Left lung (tissue), 4 donors: ENCODE measurements at regions not wholly inside any gene's neighbourhood (a gene's known extent, or its start where the extent isn't known, plus 50 kb on each side); places are given as distances from the start of the nearest gene placed in this dataset.
A peak's percentile ranks its signal among the peaks of the same experiment; 100 is the strongest.
"Not testable (repeated sequence)": the region's sequence is repeated elsewhere in the genome, so short reads cannot be mapped to it uniquely, and the experiment has no call there.

Experiments used
- ATAC-seq: fragments of 200-7000 bp; cut with Tn5 transposase; one replicate; pipeline ENCODE4 v1.9.1; 2020; ENCODE audit warnings: moderate library complexity
- DNase-seq, 4 donors: peaks; one replicate each; pipeline ENCODE4 v3.0.0-alpha.2; 2013 to 2020
- H3K27ac ChIP-seq, 2 donors: fragments of 200-600 bp; sonication (generic) in 1 of 2; one replicate each; pipeline versions ENCODE4 v1.5.0 to v1.8.0; 2020 to 2021
- H3K27me3 ChIP-seq, 2 donors: fragments of 200-600 bp; sonication (generic) in 1 of 2; one replicate each; pipeline versions ENCODE4 v1.5.0 to v1.8.0; 2020 to 2021
- H3K36me3 ChIP-seq, 2 donors: fragments of 200-600 bp; sonication (generic) in 1 of 2; one replicate each; pipeline versions ENCODE4 v1.5.0 to v1.8.0; 2020 to 2021
- H3K4me1 ChIP-seq, 2 donors: fragments of 200-600 bp; one replicate each; pipeline ENCODE4 v1.8.0; 2021
- H3K4me3 ChIP-seq, 2 donors: fragments of 200-600 bp; sonication (generic) in 1 of 2; one replicate each; pipeline versions ENCODE4 v1.5.0 to v1.8.0; 2020 to 2021; ENCODE audit warnings: mild to moderate bottlenecking in 1 of 2
- H3K9me3 ChIP-seq, 2 donors: fragments of 200-600 bp; sonication (generic) in 1 of 2; one replicate each; pipeline versions ENCODE4 v1.5.0 to v1.8.0; 2020 to 2021
- CTCF ChIP-seq, 2 donors: fragments of 200-600 bp; sonication (generic) in 1 of 2; IDR thresholded peaks; one replicate each; pipeline versions ENCODE4 v1.5.0 to v1.8.0; 2021; ENCODE audit warnings: antibody characterized with exemption in 2 of 2
- intact Hi-C, 2 donors: fragments of 100-400 bp; cut with DNase I; formaldehyde crosslinking; loops; one replicate each; pipeline versions ENCODE4 v1.11.2 to v1.14.2; 2022
- donor health status: DM: no; HTN: yes; CAD: no.
- donor health status: DM: no; HTN: no; CAD: no.

GRCh38 chr9:22508354-22508753, 61.7 kb downstream of the DMRTA1 start:
- H3K27me3 ChIP-seq, ATAC-seq, H3K9me3 ChIP-seq, H3K4me1 ChIP-seq, H3K36me3 ChIP-seq, intact Hi-C loops, H3K4me3 ChIP-seq, H3K27ac ChIP-seq: not testable (repeated sequence)
- peak in 1 of 4 donors; percentile 25 for DNase-seq

GRCh38 chr9:22508790-22509189, 62.2 kb downstream of the DMRTA1 start:
- H3K27ac ChIP-seq: no peak overlapping the region
- intact Hi-C loops: no loop called here
- no peak for TF ChIP-seq CTCF (IDR thresholded peaks at IDR 0.05)
- no peak for ATAC-seq
- H3K36me3 ChIP-seq: no peaks in the 10 kb centered on the region
- H3K27me3 ChIP-seq: no peaks in the 10 kb centered on the region
- H3K4me1 ChIP-seq: no peaks in the 10 kb centered on the region
- DNase-seq: no peak
- H3K9me3 ChIP-seq: peaks cover 0 to 4% of the 10 kb centered on the region in 2 donors
- H3K4me3 ChIP-seq: no peak overlapping the region

- Histone ChIP-seq H3K4me3 (no peak overlapping the region), H3K27ac (no peak overlapping the region), H3K4me1 (no peaks in the 10 kb centered on the region), H3K27me3 (no peaks in the 10 kb centered on the region), H3K36me3 (no peaks in the 10 kb centered on the region), H3K9me3 (peaks cover 0 to 3% of the 10 kb centered on the region in 2 donors)
- ATAC-seq (no peak), DNase-seq (no peak)
- no peak for TF ChIP-seq CTCF (IDR thresholded peaks at IDR 0.05)
- intact Hi-C loops: no loop called here
These were observed 65.9 kb downstream of the DMRTA1 start for GRCh38 chr9:22512495-22512894.

GRCh38 chr9:22514871-22515270, 68.2 kb downstream of the DMRTA1 start:
- DNase-seq (no peak), ATAC-seq (no peak)
- Histone ChIP-seq H3K4me1 (no peaks in the 10 kb centered on the region), H3K27ac (no peak overlapping the region), H3K27me3 (no peaks in the 10 kb centered on the region), H3K9me3 (no peaks in the 10 kb centered on the region), H3K4me3 (no peak overlapping the region), H3K36me3 (no peaks in the 10 kb centered on the region)
- TF ChIP-seq CTCF (IDR thresholded peaks at IDR 0.05): no peak
- intact Hi-C loops: no loop called here

GRCh38 chr9:22522206-22522740, 75.6 kb downstream of the DMRTA1 start:
- Histone ChIP-seq H3K9me3 (no peaks in the 10 kb centered on the region), H3K4me3 (no peak overlapping the region), H3K36me3 (no peaks in the 10 kb centered on the region), H3K27me3 (no peaks in the 10 kb centered on the region), H3K4me1 (no peaks in the 10 kb centered on the region), H3K27ac (no peak overlapping the region)
- ATAC-seq (no peak), DNase-seq (peak in 1 of 4 donors; percentile 19)
- TF ChIP-seq CTCF (IDR thresholded peaks at IDR 0.05): no peak
- intact Hi-C loops: no loop called here

GRCh38 chr9:22528485-22528884, 81.9 kb downstream of the DMRTA1 start:
- ATAC-seq (no peak), DNase-seq (peak in 1 of 4 donors; percentile 5)
- no peak overlapping the region for H3K27ac ChIP-seq
- no peaks in the 10 kb centered on the region for H3K27me3 ChIP-seq
- H3K4me3 ChIP-seq: no peak overlapping the region
- no peaks in the 10 kb centered on the region for H3K4me1 ChIP-seq
- no peaks in the 10 kb centered on the region for H3K36me3 ChIP-seq
- no peaks in the 10 kb centered on the region for H3K9me3 ChIP-seq
- TF ChIP-seq CTCF (IDR thresholded peaks at IDR 0.05): no peak
- intact Hi-C loops: no loop called here
